OCI-LY3 (cell line): ENCODE measurements at regions not wholly inside any gene's neighbourhood (a gene's known extent, or its start where the extent isn't known, plus 50 kb on each side); places are given as distances from the start of the nearest gene placed in this dataset.

Source experiments
- H2AFZ ChIP-seq: fragments of 200-600, 300-600 bp; shearing (Covaris generic); 2 replicates; pipeline ENCODE4 v1.6.0; 2014; ENCODE audit warnings: antibody characterized with exemption, low read depth, low read length
- H3K27ac ChIP-seq: fragments of 200-600, 300-600 bp; sonication (generic); 2 replicates; pipeline ENCODE4 v1.5.1; 2014; ENCODE audit warnings: mild to moderate bottlenecking, low read length, moderate library complexity, mixed read lengths
- H3K27me3 ChIP-seq: fragments of 200-600, 300-600 bp; sonication (generic); 2 replicates; pipeline ENCODE4 v1.6.1; 2014; ENCODE audit warnings: low read depth, low read length, mixed read lengths
- H3K36me3 ChIP-seq: fragments of 200-600, 300-600 bp; sonication (generic); replicated peaks from 2 replicates; pipeline ENCODE3; 2014; ENCODE audit warnings: low read depth, low read length, mixed read lengths
- H3K4me1 ChIP-seq: fragments of 300-600, 200-600 bp; sonication (generic); 2 replicates; pipeline ENCODE4 v1.6.1; 2014; ENCODE audit warnings: low read length, mixed read lengths
- H3K4me2 ChIP-seq: fragments of 200-600, 300-600 bp; sonication (generic); 2 replicates; pipeline ENCODE4 v1.6.1; 2014; ENCODE audit warnings: low read length, mixed read lengths
- H3K4me3 ChIP-seq: fragments of 300-600, 200-600 bp; sonication (generic); 2 replicates; pipeline ENCODE4 v1.5.1; 2014; ENCODE audit warnings: antibody characterized with exemption, mild to moderate bottlenecking, low read length, moderate library complexity
- H3K79me2 ChIP-seq: fragments of 300-600, 200-600 bp; shearing (Covaris generic); 2 replicates; pipeline ENCODE4 v1.6.1; 2014; ENCODE audit warnings: mild to moderate bottlenecking, low read length, mixed read lengths
- H3K9ac ChIP-seq: fragments of 300-600, 200-600 bp; shearing (Covaris generic); 2 replicates; pipeline ENCODE4 v1.6.0; 2014; ENCODE audit warnings: mild to moderate bottlenecking, low read length, moderate library complexity
- H3K9me3 ChIP-seq: fragments of 200-600, 300-600 bp; shearing (Covaris generic); 2 replicates; pipeline ENCODE4 v1.6.1; 2014; ENCODE audit warnings: low read length, mixed read lengths; ENCODE audit not compliant: insufficient read depth
- H4K20me1 ChIP-seq: fragments of 200-600, 300-600 bp; sonication (generic); 2 replicates; pipeline ENCODE4 v1.6.1; 2016; ENCODE audit warnings: low read length, mixed read lengths; ENCODE audit not compliant: insufficient read depth
- EZH2phosphoT487 ChIP-seq: fragments of 200-600 bp; shearing (Covaris generic); IDR thresholded peaks from 2 replicates; pipeline ENCODE4 v1.6.1; 2018; ENCODE audit warnings: antibody characterized with exemption, mixed run types, low read depth
- TF ChIP-seq, protein P1 (sequence below): fragments of 200-600, 300-600 bp; sonication (generic); IDR thresholded peaks from 2 replicates; pipeline ENCODE4 v1.5.1; 2014; ENCODE audit warnings: antibody characterized with exemption, low read length, low read depth

DNA sequence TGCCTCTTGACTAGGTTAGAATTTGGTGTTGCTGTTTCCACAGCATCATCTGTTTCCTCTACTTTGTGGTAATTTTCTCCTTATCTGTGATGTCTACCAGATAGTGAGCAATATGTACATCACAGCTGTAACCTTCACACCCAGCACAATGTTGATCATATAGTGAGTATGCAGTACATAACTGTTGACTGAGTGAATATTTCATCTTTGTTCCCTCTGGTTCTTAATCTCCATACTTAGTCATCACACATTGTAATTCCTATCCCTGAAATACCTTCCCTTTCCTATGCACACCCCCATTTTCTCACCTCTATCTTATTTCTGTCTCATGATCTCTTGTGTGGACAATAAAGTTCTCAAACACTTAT, 115.9 kb downstream of the KIF4B start:
- Histone ChIP-seq H3K9me3 (no peaks in the 10 kb centered on the region), H3K4me2 (no peak overlapping the region), H3K27ac (no peak overlapping the region), H3K9ac (no peak overlapping the region), H3K36me3 (no peaks in the 10 kb centered on the region), H3K79me2 (no peaks in the 10 kb centered on the region), H3K27me3 (no peaks in the 10 kb centered on the region; the same call in 1 of the 2 replicates), H2AFZ (no peak overlapping the region), H3K4me1 (no peaks in the 10 kb centered on the region), H3K4me3 (no peak overlapping the region), H4K20me1 (no peaks in the 10 kb centered on the region)
- TF ChIP-seq, protein P1, sequence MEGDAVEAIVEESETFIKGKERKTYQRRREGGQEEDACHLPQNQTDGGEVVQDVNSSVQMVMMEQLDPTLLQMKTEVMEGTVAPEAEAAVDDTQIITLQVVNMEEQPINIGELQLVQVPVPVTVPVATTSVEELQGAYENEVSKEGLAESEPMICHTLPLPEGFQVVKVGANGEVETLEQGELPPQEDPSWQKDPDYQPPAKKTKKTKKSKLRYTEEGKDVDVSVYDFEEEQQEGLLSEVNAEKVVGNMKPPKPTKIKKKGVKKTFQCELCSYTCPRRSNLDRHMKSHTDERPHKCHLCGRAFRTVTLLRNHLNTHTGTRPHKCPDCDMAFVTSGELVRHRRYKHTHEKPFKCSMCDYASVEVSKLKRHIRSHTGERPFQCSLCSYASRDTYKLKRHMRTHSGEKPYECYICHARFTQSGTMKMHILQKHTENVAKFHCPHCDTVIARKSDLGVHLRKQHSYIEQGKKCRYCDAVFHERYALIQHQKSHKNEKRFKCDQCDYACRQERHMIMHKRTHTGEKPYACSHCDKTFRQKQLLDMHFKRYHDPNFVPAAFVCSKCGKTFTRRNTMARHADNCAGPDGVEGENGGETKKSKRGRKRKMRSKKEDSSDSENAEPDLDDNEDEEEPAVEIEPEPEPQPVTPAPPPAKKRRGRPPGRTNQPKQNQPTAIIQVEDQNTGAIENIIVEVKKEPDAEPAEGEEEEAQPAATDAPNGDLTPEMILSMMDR = no peak
- TF ChIP-seq EZH2phosphoT487 = no peak

DNA sequence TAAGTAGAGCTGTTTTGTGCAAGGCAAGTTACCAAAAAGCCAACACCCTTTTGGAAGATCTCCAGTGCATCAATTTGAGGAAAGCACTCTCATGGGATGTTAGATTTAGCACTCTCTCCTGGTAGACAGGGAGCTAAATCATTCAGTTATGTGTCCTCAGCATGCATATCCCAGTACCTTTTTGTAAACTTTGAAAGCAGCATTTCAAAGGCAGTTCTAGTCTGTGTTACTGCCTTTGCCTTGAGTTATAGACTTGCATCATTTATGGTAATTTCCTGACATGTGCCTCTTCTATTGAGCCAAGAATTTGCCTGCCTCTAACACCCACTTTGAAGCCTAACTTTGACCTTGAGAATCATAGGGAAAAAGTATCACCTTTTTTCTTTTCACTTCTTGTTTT, 120.6 kb downstream of the KIF4B start:
- no peak overlapping the region for H3K4me2 ChIP-seq
- no peak overlapping the region for H3K27ac ChIP-seq
- TF ChIP-seq, protein P1 = no peak
- TF ChIP-seq EZH2phosphoT487 = no peak
- H3K9ac ChIP-seq = no peak overlapping the region
- H2AFZ ChIP-seq = no peak overlapping the region
- no peak overlapping the region for H3K4me3 ChIP-seq
- no peaks in the 10 kb centered on the region for H3K9me3 ChIP-seq
- H3K36me3 ChIP-seq = no peaks in the 10 kb centered on the region
- H4K20me1 ChIP-seq = no peaks in the 10 kb centered on the region
- no peaks in the 10 kb centered on the region for H3K4me1 ChIP-seq
- peaks cover 3% of the 10 kb centered on the region for H3K27me3 ChIP-seq
- H3K79me2 ChIP-seq = no peaks in the 10 kb centered on the region

DNA sequence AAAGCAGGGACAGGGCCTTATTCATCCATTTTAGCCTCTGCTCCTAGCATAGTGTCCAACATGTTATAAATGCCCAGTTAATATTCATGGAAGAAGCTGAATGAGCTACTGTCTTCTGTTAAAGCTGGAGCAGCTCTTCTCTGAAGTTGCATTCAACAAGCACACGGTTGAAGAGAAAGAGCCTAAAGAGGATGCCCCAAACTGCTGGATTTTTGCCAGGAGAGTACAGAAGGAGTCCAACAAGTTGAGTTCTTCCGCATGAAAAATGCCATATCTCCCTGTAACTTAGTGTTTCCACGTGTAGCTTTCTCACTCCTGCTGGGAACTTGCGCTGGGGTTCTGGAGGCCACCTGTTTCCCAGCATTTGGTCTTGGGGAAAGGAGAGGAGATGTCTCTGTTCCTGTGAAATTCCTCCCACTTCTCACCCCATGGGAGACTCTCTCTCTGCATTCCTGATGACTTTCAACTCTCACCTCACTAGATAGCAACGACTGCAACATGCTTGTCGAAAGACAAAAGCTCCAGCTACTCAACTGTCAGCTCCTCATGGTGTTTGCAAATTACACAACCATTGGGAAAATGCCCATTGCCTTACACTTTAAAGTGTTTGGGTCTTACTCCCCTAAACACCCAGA, 122.8 kb downstream of the KIF4B start:
- no peaks in the 10 kb centered on the region for H3K4me1 ChIP-seq
- H3K27me3 ChIP-seq = peaks cover 3% of the 10 kb centered on the region
- H2AFZ ChIP-seq = no peak overlapping the region
- H3K9ac ChIP-seq = no peak overlapping the region
- no peak for TF ChIP-seq EZH2phosphoT487
- TF ChIP-seq, protein P1 = no peak
- no peak overlapping the region for H3K4me2 ChIP-seq
- H3K36me3 ChIP-seq = no peaks in the 10 kb centered on the region
- no peaks in the 10 kb centered on the region for H3K79me2 ChIP-seq
- no peaks in the 10 kb centered on the region for H4K20me1 ChIP-seq
- no peak overlapping the region for H3K27ac ChIP-seq
- no peak overlapping the region for H3K4me3 ChIP-seq
- no peaks in the 10 kb centered on the region for H3K9me3 ChIP-seq

DNA sequence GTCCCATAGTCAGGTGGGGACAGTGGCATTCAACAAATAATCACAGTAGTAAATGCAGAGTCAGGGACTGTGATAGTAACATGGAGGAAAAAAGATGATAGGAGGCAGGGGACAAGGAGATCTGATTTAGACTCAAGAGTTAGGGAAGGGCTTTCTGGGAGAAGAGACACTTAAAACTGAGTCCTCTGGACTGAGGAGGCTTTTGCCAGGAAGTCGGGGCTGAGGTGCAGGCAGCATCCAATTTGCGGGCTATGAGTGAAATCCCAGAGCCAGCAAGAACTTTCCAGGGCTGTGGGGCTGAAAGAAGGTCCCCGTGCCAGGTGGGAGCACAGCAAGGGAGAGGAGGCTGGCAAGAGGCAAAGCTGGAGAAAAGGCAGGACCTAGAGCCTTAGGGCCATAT, 124.1 kb downstream of the KIF4B start:
- H3K79me2 ChIP-seq = no peaks in the 10 kb centered on the region
- no peak overlapping the region for H3K4me2 ChIP-seq
- no peaks in the 10 kb centered on the region for H3K4me1 ChIP-seq
- no peak overlapping the region for H3K9ac ChIP-seq
- peaks cover 3% of the 10 kb centered on the region for H3K27me3 ChIP-seq
- H3K9me3 ChIP-seq = no peaks in the 10 kb centered on the region
- H2AFZ ChIP-seq = no peak overlapping the region
- TF ChIP-seq, protein P1 = no peak
- no peak for TF ChIP-seq EZH2phosphoT487
- no peaks in the 10 kb centered on the region for H4K20me1 ChIP-seq
- H3K27ac ChIP-seq = no peak overlapping the region
- no peaks in the 10 kb centered on the region for H3K36me3 ChIP-seq
- no peak overlapping the region for H3K4me3 ChIP-seq
